Neural progenitor cell (in vitro differentiated cells): ENCODE measurements at regions not wholly inside any gene's neighbourhood (a gene's known extent, or its start where the extent isn't known, plus 50 kb on each side); places are given as distances from the start of the nearest gene placed in this dataset.

ENCODE experiments used
- CTCF ChIP-seq: fragments of 200-600 bp; sonication (generic); IDR thresholded peaks from 2 replicates; pipeline ENCODE4 v1.5.1; 2017; ENCODE audit warnings: antibody characterized with exemption, mild to moderate bottlenecking
- EZH2 ChIP-seq: fragments of 200-600 bp; sonication (generic); IDR thresholded peaks from 2 replicates; pipeline ENCODE4 v1.6.1; 2017; ENCODE audit warnings: antibody characterized with exemption, mild to moderate bottlenecking, moderate library complexity

- TF ChIP-seq EZH2 (no peak), CTCF (peak; percentile 58)
Observed at GRCh38 chr17:6279659-6280058, 155.3 kb downstream of the AIPL1 start.
